HT1080 (cell line): ENCODE measurements at regions not wholly inside any gene's neighbourhood (a gene's known extent, or its start where the extent isn't known, plus 50 kb on each side); places are given as distances from the start of the nearest gene placed in this dataset.
"Not testable (repeated sequence)": the region's sequence is repeated elsewhere in the genome, so short reads cannot be mapped to it uniquely, and the experiment has no call there.

ENCODE experiments used
- DNase-seq: peaks from one replicate; pipeline ENCODE4 v3.0.0-alpha.2; 2015; ENCODE audit warnings: low read depth

GRCh38 chr6:84581494-84582259 is 182.7 kb downstream of the TBX18 start:
- peak; percentile 84 for DNase-seq

- no peak for DNase-seq
These were observed 185.0 kb downstream of the TBX18 start for GRCh38 chr6:84579404-84579803.

GRCh38 chr6:84576029-84576428 is 188.4 kb downstream of the TBX18 start:
- DNase-seq, result no peak

- DNase-seq, result peak; percentile 94
These were observed 189.1 kb downstream of the TBX18 start for GRCh38 chr6:84575264-84575663.

DNA sequence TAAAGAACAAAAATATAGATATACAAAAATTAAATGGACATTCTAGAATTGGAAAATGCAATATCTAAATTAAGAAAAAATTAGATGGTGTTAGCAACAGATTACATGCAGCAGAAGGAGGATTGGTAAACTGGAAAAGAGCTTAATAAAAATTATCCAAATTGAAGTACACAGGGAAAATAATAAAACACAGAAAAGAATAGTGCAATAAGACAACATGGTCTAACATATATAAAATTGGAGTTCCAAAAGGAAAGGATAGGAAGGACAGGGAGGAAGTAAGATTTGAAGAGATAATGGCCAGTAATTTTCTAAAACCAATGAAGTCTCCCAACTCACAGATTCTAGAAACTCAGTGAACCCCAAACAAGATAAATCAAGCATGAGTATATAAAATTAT is 194.5 kb downstream of the TBX18 start:
- no peak for DNase-seq

DNA sequence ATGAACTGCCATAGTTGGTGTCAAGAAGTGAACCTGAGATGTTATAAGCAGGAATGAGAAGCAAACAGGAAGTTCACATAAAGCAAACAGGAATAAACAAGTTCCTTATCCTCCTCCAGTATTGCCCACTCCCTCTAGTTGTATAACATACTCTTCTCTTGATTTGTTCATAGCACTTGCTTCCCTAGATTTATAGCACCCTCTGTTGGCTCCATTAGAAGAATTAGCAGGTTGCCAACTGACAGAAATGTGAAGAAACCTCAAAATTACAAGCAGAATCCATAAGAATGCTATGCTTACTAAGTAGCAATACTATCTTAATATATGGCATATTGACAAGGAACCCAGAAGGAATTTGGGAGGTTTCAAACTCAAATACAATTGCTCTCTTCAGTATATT is 195.4 kb downstream of the TBX18 start:
- DNase-seq, result peak; percentile 42

DNA sequence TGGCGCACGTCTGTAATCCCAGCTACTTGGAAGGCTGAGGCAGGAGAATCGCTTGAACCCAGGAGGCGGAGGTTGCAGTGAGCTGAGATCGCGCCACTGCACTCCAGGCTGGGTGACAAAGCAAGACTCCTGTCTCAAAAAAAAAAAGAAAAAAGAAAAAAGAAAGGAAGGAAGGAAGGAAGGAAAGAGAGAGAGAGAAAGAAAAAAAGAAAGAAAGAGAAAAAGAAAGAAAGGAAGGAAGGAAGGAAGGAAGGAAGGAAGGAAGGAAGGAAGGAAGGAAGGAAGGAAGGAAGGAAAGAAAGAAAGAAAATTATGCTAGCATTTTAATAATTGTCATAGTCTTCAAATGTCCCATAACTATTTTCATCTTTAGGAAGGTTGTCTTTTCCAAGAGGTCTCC is 198.7 kb downstream of the TBX18 start:
- not testable (repeated sequence) for DNase-seq

DNA sequence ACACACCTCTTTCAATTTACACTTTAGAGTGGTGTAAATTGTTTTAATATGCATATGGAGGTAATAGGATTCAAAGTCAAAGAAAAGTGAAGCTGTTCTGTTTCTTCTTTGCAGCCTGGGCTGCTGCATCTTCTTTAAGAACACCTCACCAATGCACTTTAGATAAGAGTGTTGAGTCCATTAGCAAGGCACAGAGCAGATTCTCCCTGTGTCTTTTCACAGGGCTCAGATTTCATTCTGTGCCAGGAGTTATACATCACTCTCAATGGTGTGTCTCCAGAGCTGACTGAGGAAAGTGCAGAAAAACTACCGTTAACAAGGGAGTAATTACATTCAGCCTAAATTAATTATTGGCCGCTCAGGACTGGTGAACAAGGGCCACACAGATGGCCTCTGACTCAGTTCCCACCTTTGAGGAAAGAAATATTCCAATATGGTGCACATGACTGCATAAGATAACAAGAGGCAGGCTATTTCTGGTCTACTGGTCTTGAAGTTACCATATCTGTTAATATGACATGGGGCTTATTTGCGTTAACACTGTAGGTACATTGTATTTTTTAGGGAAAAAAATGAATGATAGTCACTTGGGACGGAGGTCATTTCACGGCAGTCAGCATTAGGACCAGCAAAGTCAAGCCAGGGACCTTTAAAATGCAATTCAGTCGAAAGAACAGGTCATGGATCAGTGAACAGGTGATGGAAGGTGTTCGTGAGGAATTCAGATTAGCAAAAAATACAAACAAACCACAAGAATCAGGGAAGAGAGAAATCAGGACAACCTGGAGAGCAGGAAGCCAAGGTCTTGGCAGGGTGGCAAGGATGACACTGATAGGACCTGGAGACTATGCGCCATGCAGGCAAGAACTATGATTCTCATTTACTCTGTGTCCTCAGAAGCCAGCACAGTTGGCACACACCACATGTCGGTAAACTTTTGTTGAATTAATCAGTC is 203.7 kb downstream of the TBX18 start:
- no peak for DNase-seq

- DNase-seq, result no peak
These were observed 207.7 kb downstream of the TBX18 start for GRCh38 chr6:84556541-84557335.

GRCh38 chr6:84554706-84555105 is 209.7 kb downstream of the TBX18 start:
- DNase-seq, result no peak

- DNase-seq, result no peak
These were observed 210.3 kb downstream of the TBX18 start for GRCh38 chr6:84554074-84554473.

DNA sequence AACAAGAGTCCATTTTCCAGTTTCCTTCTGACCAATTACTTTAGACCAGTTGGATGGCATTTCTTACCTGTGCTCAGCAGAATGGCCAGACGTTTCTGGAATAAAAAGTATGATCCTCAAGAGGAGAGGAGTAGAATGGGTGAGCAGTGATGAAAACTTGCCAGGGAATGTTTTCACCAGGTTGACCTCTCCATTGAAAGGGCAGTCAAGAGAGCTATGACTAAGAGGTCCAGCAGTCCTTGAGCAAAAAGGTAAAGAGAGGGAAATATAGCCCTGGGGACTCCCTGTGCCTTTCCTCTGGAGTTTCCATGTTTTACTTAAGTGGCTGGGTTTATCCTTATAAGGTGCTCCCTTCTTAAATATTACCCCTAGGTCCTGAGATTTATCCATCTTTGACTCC is 210.9 kb downstream of the TBX18 start:
- DNase-seq, result peak; percentile 10

DNA sequence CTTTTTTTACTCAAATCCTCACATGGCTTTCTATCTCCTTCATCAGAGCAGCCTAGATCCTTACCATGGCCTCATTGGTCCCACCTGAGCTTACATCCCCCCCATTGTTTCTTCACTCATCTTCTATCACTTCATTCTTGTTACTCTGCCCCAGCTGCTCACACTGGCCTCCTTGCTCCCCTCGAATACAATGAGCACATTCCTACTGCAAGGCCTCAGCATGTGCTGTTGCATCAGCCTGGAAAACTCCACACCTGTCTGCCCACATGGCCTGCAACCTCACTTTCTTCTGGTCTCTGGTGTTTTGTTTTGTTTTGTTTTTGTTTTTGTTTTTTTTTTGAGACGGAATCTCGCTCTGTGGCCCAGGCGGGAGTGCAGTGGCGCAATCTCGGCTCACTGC is 212.6 kb downstream of the TBX18 start:
- DNase-seq, result no peak

- DNase-seq, result no peak
These were observed 214.5 kb downstream of the TBX18 start for GRCh38 chr6:84549917-84550316.

- DNase-seq, result no peak
These were observed 217.0 kb downstream of the TBX18 start for GRCh38 chr6:84547341-84547801.

- no peak for DNase-seq
These were observed 217.9 kb downstream of the TBX18 start for GRCh38 chr6:84546427-84546914.

GRCh38 chr6:84539122-84539856 is 225.1 kb downstream of the TBX18 start:
- no peak for DNase-seq

DNA sequence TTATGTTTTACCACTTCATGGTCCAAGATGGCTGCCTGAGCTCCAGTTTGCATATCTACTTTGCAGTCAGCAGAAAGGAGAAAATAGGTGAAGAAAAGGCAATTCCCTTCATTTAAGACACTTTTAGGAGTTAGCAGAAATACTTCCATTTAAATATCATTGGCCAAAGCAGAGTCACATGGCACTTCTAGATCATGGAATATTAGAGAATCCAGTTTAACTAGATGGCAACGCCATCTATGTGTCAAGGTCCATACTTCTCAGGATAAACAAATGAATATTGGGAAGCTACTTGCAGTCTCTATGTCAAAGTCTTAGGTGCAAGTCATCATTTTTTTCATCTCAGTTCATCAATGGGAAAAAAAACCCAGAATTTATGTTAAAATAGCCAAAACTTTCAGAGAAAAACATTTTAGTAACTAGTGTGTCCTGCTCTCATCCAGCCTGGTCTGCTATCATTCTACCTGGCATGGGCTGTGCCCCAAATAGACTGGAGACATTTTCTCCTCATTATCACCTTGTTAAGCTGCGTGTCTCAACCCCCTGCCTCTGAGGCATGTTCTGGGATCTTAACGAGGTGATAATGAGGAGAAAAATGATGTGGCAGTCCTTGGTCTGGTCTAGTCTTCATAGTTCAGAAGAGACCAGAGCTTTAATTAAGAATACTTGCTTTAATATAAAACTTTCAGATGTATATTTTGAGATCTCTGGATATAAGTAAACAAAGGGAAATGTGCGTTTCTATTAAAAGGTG is 227.3 kb downstream of the TBX18 start:
- no peak for DNase-seq

DNA sequence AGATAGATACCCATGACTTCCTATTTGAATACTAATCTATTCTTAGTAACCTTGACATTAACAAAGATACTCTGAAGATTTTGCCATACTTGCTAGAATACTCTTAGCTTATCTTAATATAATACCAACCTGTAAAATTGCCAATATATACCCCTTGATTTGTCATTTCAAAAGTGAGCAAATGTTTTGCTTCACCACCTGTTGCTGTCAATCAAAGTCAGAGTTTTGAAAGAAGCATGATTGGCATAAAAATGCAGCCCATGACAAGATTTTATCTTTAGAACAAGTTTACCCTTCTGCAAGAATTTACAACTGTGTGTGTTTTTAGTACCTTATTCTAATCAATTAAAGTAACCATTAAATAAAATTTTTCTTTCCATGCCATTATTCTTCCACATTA is 236.2 kb downstream of the TBX18 start:
- no peak for DNase-seq

- peak; percentile 53 for DNase-seq
These were observed 237.8 kb downstream of the TBX18 start for GRCh38 chr6:84526631-84527030.
